Fibroblast of lung (primary cell): ENCODE measurements at regions not wholly inside any gene's neighbourhood (a gene's known extent, or its start where the extent isn't known, plus 50 kb on each side); places are given as distances from the start of the nearest gene placed in this dataset.
"Not testable (repeated sequence)": the region's sequence is repeated elsewhere in the genome, so short reads cannot be mapped to it uniquely, and the experiment has no call there.

Experiments used
- DNase-seq, 2 donors: peaks; one replicate each; pipeline versions ENCODE4 v3.0.0 to v3.0.0-alpha.2; 2010; ENCODE audit warnings: low read depth in 2 of 2
- H2AFZ ChIP-seq: 2 replicates; pipeline ENCODE4 v1.5.1; 2012; ENCODE audit warnings: low read length, control low read depth, inconsistent platforms
- H3K27ac ChIP-seq: 2 replicates; pipeline ENCODE4 v1.5.1; 2011; ENCODE audit warnings: low read length, control low read depth; ENCODE audit not compliant: insufficient read depth
- H3K27me3 ChIP-seq: 2 replicates; pipeline ENCODE4 v1.5.1; 2011; ENCODE audit warnings: mild to moderate bottlenecking, low read length; ENCODE audit not compliant: control insufficient read depth, insufficient read depth
- H3K36me3 ChIP-seq: 2 replicates; pipeline ENCODE4 v1.5.1; 2011; ENCODE audit warnings: low read length; ENCODE audit not compliant: control insufficient read depth, insufficient read depth
- H3K4me1 ChIP-seq: 2 replicates; pipeline ENCODE4 v1.5.1; 2011; ENCODE audit warnings: low read length; ENCODE audit not compliant: control insufficient read depth, insufficient read depth; ENCODE audit errors: extremely low read depth
- H3K4me2 ChIP-seq: 2 replicates; pipeline ENCODE4 v1.5.1; 2011; ENCODE audit warnings: low read length, control low read depth; ENCODE audit not compliant: insufficient read depth; ENCODE audit errors: extremely low read depth
- H3K4me3 ChIP-seq, 4 experiments: fragments of 200-600 bp in 1 of 4; sonication (generic) in 1 of 4; replicated peaks in 1 of 4; 2 replicates each; pipeline ENCODE4 v1.5.1; 2011 to 2016; ENCODE audit warnings: low read length in 4 of 4, low read depth in 3 of 4, mild to moderate bottlenecking in 3 of 4, control low read depth in 2 of 4, inconsistent platforms in 1 of 4, mixed read lengths in 1 of 4; ENCODE audit not compliant: insufficient read depth in 1 of 4; ENCODE audit errors: control extremely low read depth in 1 of 4
- H3K79me2 ChIP-seq: 2 replicates; pipeline ENCODE4 v1.5.1; 2012; ENCODE audit warnings: mild to moderate bottlenecking, low read length, inconsistent platforms; ENCODE audit not compliant: control insufficient read depth, insufficient read depth
- H3K9ac ChIP-seq: 2 replicates; pipeline ENCODE4 v1.5.1; 2011; ENCODE audit warnings: mild to moderate bottlenecking, low read length, control low read depth; ENCODE audit not compliant: insufficient read depth
- H3K9me3 ChIP-seq: 2 replicates; pipeline ENCODE4 v1.5.1; 2012; ENCODE audit warnings: low read depth, low read length; ENCODE audit not compliant: control insufficient read depth, insufficient read depth
- H4K20me1 ChIP-seq: 2 replicates; pipeline ENCODE4 v1.5.1; 2011; ENCODE audit warnings: low read length; ENCODE audit not compliant: control insufficient read depth, insufficient read depth; ENCODE audit errors: extremely low read depth
- EZH2 ChIP-seq: IDR thresholded peaks from 2 replicates; pipeline ENCODE4 v1.5.1; 2012; ENCODE audit warnings: low read length, control low read depth, mild to moderate bottlenecking; ENCODE audit errors: missing control alignments
- TF ChIP-seq, protein P1 (sequence below), 2 donors: IDR thresholded peaks in 1 of 2; conservative IDR thresholded peaks in 1 of 2; 1 replicate in 1 of 2; 2 replicates in 1 of 2; pipeline ENCODE4 v1.5.1; 2011 to 2012; ENCODE audit warnings: low read length in 2 of 2, control low read depth in 1 of 2, inconsistent platforms in 1 of 2, low read depth in 1 of 2, mild to moderate bottlenecking in 1 of 2

DNA sequence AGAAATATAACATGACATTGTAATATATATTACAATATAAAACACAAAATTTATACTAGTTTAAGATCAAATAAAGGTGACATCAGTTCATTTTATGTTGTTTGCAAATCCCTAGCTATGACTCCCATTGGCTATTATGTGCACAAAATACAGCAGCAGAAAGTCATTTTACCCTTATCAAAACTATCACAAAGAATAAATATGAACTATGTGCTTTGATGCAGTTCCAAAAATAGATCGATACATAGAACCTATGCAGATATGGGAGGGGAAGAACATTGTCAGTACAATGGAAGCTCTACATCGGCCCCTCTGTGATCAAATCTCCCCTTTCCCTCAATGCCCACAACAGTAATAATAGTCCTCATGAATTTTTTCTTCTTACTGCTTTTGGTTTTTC is 1038.1 kb upstream of the PCDH20 start:
- Histone ChIP-seq H2AFZ (no peak overlapping the region), H3K4me2 (no peak overlapping the region), H3K4me1 (no peaks in the 10 kb centered on the region), H3K36me3 (no peaks in the 10 kb centered on the region), H3K9me3 (no peaks in the 10 kb centered on the region), H3K4me3 (no peak overlapping the region), H3K79me2 (no peaks in the 10 kb centered on the region), H4K20me1 (no peaks in the 10 kb centered on the region), H3K9ac (no peak overlapping the region), H3K27me3 (no peaks in the 10 kb centered on the region), H3K27ac (no peak overlapping the region)
- TF ChIP-seq, protein P1, sequence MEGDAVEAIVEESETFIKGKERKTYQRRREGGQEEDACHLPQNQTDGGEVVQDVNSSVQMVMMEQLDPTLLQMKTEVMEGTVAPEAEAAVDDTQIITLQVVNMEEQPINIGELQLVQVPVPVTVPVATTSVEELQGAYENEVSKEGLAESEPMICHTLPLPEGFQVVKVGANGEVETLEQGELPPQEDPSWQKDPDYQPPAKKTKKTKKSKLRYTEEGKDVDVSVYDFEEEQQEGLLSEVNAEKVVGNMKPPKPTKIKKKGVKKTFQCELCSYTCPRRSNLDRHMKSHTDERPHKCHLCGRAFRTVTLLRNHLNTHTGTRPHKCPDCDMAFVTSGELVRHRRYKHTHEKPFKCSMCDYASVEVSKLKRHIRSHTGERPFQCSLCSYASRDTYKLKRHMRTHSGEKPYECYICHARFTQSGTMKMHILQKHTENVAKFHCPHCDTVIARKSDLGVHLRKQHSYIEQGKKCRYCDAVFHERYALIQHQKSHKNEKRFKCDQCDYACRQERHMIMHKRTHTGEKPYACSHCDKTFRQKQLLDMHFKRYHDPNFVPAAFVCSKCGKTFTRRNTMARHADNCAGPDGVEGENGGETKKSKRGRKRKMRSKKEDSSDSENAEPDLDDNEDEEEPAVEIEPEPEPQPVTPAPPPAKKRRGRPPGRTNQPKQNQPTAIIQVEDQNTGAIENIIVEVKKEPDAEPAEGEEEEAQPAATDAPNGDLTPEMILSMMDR (conservative IDR thresholded peaks at IDR 0.05 in 1 of 2, IDR thresholded peaks at IDR 0.05 in 1 of 2; ENCODE audit: low read depth in 1 of 2, low read length in 2 of 2): no peak
- no peak for TF ChIP-seq EZH2
- DNase-seq: no peak

DNA sequence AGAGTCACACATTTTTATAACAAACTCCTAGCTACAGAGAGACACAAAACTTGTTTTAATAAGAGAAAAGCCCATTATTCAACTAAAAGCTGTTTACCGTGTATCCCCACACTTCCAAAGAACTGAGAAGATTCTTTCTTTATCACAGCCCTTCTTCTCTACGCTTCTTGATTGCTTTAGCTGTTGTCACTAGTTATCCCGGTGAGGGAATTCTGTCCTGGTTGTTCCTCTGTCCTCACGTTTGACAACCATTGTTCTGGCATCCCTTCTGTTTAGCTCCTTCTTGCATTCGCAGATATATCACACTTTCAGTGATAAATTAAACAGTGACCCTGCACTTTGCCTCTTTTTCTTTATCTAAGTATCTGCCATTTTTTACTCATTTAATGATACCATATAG is 1035.1 kb upstream of the PCDH20 start:
- Histone ChIP-seq H3K4me3 (no peak overlapping the region), H3K79me2 (no peaks in the 10 kb centered on the region), H3K4me1 (no peaks in the 10 kb centered on the region), H3K9ac (no peak overlapping the region), H3K27ac (no peak overlapping the region), H2AFZ (no peak overlapping the region), H3K4me2 (no peak overlapping the region), H3K36me3 (no peaks in the 10 kb centered on the region), H3K27me3 (no peaks in the 10 kb centered on the region), H4K20me1 (no peaks in the 10 kb centered on the region), H3K9me3 (no peaks in the 10 kb centered on the region)
- no peak for DNase-seq
- TF ChIP-seq EZH2: no peak
- TF ChIP-seq, protein P1 (conservative IDR thresholded peaks at IDR 0.05 in 1 of 2, IDR thresholded peaks at IDR 0.05 in 1 of 2; ENCODE audit: low read depth in 1 of 2, low read length in 2 of 2): no peak

DNA sequence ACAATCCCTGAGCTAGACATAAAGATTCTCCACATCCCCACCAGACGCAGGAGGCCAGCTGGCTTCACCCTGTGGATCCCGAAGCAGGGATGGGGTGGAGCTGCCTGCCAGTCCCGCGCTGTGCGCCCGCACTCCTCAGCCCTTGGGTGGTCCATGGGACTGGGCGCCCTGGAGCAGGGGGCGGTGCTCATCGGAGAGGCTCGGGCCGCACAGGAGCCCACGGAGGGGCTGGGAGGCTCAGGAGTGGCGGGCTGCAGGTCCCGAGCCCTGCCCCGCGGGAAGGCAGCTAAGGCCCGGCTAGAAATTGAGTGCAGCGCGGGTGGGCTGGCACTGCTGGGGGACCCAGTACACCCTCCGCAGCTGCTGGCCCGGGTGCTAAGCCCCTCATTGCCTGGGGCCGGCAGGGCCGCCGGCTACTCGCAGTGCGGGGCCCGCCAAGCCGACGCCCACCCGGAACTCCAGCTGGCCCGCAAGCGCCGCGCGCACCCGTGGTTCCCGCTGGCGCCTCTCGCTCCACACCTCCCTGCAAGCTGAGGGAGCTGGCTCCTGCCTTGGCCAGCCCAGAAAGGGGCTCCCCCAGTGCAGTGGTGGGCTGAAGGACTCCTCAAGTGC is 1032.2 kb upstream of the PCDH20 start:
- H2AFZ ChIP-seq, H4K20me1 ChIP-seq, H3K4me2 ChIP-seq, H3K9ac ChIP-seq, H3K4me3 ChIP-seq, H3K4me1 ChIP-seq, H3K27me3 ChIP-seq, H3K79me2 ChIP-seq, H3K27ac ChIP-seq, H3K36me3 ChIP-seq, H3K9me3 ChIP-seq, DNase-seq: not testable (repeated sequence)
